Muscle of arm (tissue), 1 donor: ENCODE measurements at regions not wholly inside any gene's neighbourhood (a gene's known extent, or its start where the extent isn't known, plus 50 kb on each side); places are given as distances from the start of the nearest gene placed in this dataset.
"Not testable (repeated sequence)": the region's sequence is repeated elsewhere in the genome, so short reads cannot be mapped to it uniquely, and the experiment has no call there.

Experiments
- DNase-seq: peaks from one replicate; pipeline ENCODE4 v3.0.0-alpha.2; 2013

DNA sequence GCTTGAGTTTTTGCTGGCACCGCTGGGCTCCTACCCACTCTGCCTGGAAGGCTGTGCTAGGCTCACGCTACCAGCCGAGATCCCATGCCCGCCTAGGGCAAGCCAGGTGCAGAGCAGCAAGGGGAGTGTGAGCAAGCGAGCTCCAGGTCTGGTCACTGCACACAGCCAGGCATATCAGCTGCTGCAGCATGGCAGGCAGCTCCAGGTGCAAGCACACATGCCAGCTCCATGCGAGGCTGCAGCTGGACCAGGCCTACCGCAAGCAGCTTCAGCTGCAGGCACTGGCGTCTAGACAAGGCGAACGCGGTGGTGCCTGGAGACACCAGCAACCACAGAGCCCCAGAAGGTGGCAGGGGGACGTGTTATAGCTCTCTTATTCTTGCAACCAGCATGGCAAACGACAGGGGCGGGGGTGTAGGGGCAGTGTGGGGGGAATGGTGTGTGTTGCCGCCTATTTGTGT lies 614.7 kb upstream of the EPHA5 start:
- DNase-seq = no peak

- no peak for DNase-seq
These were observed 608.8 kb upstream of the EPHA5 start for GRCh38 chr4:66279084-66279483.

- DNase-seq = peak; percentile 13
These were observed 605.2 kb upstream of the EPHA5 start for GRCh38 chr4:66275411-66276038.

- DNase-seq = no peak
These were observed 602.8 kb upstream of the EPHA5 start for GRCh38 chr4:66273110-66273509.

- DNase-seq = not testable (repeated sequence)
These were observed 600.1 kb upstream of the EPHA5 start for GRCh38 chr4:66270356-66270755.

- not testable (repeated sequence) for DNase-seq
These were observed 596.3 kb upstream of the EPHA5 start for GRCh38 chr4:66266554-66266953.

- no peak for DNase-seq
These were observed 595.7 kb upstream of the EPHA5 start for GRCh38 chr4:66266035-66266434.

GRCh38 chr4:66252291-66252690 lies 582.0 kb upstream of the EPHA5 start:
- no peak for DNase-seq

GRCh38 chr4:66246643-66247042 lies 576.4 kb upstream of the EPHA5 start:
- no peak for DNase-seq

DNA sequence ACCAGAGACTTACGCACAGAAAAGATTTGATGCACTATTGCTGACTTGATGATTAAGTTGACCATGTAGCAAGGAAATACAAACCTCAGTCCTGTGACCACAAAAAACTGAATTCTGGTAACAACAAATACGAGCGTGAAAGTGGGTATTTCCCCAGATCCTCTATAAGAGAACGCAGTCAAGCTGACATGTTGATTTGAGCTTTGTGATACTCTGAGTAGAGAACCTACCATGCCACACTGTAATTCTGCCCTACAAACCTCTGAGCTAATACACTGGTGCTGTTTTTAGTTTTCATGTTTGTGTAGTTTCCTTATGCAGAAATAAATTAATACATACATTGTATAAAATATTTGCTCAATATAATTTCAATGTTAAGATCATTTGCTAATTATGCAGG lies 565.6 kb upstream of the EPHA5 start:
- DNase-seq = no peak

- DNase-seq = no peak
These were observed 559.6 kb upstream of the EPHA5 start for GRCh38 chr4:66229885-66230284.

DNA sequence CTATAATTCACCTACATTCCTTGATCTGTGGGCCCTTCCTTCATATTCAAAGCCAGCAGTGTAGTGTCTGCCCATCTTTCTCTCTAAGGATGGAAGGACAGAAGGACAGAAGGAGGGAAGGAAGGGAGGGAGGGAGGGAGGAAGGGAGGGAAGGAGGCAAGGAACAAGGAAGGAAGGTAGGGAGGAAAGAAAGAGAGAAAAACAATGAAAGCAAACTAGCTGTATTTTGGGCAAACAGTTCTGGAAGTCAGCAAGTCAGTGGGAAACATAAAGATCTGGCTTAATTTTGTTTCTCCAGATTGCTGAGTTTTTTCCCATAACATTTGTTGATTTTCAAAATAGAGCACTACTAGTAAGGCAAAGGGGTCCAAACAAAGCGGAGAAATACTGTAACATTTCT lies 555.2 kb upstream of the EPHA5 start:
- DNase-seq = no peak

- DNase-seq = no peak
These were observed 552.9 kb upstream of the EPHA5 start for GRCh38 chr4:66223068-66223703.

DNA sequence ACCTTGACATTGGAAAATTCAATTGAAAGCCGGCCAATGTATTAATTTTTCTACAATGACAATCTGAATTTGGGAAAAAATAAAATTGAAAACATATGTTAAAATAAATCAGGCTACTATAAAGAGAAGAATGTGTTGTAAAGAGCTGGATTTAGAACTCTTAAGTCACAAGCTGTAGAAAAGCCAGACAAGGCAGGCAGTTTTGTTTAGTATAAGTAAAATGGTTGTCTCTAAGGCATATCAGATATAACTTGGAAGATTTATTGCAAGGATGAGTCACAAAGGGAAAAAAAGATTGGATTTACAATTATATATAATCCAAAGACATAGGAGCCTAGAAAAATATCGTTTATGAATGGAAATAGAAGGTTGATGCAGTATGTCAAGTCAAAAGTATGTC lies 549.1 kb upstream of the EPHA5 start:
- peak; percentile 22 for DNase-seq

- DNase-seq = no peak
These were observed 546.0 kb upstream of the EPHA5 start for GRCh38 chr4:66216252-66216651.

GRCh38 chr4:66212489-66212888 lies 542.2 kb upstream of the EPHA5 start:
- DNase-seq = no peak

- peak; percentile 51 for DNase-seq
These were observed 534.4 kb upstream of the EPHA5 start for GRCh38 chr4:66204534-66205247.

DNA sequence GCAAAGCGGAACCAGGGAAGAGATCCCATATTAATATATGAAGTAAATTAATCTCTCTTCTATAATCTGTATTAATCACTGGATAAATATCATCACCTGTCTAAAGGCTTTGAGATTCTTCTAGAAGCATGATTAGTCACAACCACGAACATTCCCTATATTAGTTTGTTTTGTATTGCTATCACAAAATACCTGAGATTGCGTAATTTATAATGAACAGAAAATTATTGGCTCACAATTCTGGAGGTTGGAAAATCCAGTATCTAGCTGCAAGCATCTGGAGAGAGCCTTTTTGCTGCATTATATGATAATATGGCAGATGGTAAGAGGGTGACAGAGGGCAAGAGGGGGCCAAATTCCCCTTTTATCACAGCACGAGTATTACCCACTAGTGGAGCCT lies 532.6 kb upstream of the EPHA5 start:
- DNase-seq = no peak

GRCh38 chr4:66197451-66197850 lies 527.2 kb upstream of the EPHA5 start:
- DNase-seq = no peak

- no peak for DNase-seq
These were observed 523.2 kb upstream of the EPHA5 start for GRCh38 chr4:66193487-66193886.

GRCh38 chr4:66187175-66187720 lies 517.0 kb upstream of the EPHA5 start:
- no peak for DNase-seq

- no peak for DNase-seq
These were observed 515.8 kb upstream of the EPHA5 start for GRCh38 chr4:66186095-66186494.

DNA sequence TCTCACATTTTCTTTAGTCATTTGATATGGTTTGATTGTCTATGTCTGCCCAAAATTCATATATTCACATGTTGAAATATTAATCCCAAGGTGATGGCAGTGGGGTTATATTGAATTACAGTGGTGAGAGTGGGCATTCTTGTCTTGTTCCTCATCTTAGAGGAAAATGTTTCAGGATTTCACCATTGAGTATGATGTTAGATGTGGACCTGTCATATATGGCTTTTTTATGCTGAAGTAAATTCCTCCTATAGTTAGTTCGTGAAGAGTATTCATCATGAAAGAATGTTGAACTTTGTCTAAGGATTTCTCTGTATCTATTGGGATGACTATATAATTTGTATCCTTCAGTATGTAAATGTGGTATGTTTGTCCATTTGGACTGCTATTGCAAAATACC lies 512.3 kb upstream of the EPHA5 start:
- no peak for DNase-seq
